Suppressor macrophage (primary cell): ENCODE measurements at regions not wholly inside any gene's neighbourhood (a gene's known extent, or its start where the extent isn't known, plus 50 kb on each side); places are given as distances from the start of the nearest gene placed in this dataset.

Experiments
- DNase-seq, 4 experiments: peaks; one replicate each; pipeline ENCODE4 v3.0.0-alpha.2; 2020 to 2022

DNA sequence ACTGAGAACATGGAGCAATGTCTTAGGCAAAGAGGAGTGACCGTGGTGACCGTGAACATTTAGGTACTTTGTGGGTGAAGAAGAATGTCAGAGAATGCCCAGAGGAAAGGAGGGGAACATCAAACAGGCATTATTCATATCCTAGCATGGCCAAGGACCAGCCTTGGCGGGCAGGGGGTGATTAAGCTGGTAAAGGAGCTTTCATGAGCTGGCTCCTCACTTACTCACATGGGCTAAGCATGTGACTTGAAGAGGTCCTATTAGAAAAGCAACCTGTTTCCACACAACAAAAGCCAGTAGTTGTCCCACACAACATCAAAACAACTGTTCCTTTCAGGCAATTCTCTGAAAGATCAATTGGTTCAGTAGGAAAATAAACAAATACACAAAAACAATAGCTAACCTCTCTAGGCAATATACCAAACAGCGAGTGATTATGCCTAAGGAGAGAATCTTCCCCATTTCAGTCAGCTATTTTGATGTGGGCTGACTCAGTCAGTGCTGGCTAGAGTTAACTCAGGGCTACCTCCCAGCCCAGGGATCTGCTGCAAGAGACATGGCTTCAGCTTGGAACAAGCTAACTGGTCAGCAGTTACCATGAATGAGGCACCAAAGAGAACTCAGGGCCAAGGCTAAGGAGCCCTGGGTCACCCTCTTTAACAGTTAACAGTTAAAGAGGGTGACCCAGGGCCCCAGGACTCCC lies 283.5 kb downstream of the ARHGAP12 start:
- peak; percentile 50 to 71 (median 68) for DNase-seq

DNA sequence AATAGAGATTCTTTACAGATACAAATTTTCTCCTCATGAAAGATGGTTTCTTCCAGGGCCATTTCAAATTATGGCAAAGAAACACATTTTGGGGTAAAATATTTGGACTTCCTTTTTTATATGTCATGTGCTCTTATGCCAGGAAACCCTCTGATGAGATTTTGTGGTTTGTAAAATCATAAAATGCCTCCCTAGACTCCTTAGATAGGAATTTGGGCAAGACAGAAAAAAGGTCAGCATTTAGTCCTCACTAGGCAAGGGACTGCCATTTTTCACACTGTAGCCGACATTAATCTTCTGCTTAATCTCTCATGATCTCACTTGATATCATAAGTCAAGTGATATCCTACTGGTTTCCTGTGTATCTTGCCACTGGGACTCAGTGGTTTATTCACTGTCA lies 286.4 kb downstream of the ARHGAP12 start:
- peak in 2 of 4 experiments; percentile 25 to 31 for DNase-seq

DNA sequence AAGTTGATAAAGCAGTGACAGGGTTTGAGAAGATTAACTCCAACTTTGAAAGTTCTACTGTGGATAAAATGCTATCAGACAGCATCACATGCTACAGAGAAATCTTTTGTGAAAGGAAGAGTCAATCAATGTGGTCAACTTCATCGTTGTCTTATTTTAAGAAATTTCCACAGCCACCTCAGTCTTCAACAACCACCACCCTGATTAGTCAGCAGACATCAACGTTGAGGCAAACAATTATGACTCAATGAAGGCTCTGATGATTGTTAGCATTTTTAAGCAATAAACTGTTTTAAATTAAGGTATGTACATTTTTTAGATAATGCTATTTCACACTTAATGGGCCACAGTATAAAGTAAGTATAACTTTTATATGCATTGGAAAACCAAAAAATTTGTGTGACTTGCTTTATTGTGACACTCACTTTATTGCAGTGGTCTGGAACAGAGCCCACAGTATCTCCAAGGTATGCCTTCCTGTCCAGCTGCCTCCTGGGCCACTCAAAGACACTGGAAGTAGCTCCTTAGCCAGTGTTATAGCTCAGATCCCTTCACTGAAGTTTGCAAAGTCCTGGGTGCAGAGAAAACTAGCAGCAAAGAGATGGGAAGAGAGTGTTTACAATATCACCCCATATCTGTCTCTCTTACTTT lies 293.1 kb downstream of the ARHGAP12 start:
- peak in 2 of 4 experiments; percentile 48 to 49 for DNase-seq

DNA sequence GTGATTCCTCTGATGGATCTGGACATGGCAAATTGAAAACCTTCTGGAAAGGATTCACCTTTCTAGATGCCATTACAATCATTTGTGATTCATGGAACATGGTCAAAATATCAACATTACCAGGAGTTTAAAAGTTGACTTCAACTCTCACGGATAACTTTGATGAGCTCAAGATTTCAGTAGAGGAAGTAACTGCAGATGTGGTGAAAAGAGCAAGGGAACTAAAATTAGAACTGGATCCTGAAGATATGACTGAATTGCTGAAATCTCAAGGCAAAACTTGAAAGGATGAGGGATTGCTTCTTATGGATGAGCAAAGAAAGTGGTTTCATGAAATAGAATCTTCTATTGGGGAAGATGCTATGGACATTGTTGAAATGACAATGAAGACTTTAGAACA lies 293.6 kb downstream of the ARHGAP12 start:
- DNase-seq, result peak in 2 of 4 experiments; percentile 57 to 59

DNA sequence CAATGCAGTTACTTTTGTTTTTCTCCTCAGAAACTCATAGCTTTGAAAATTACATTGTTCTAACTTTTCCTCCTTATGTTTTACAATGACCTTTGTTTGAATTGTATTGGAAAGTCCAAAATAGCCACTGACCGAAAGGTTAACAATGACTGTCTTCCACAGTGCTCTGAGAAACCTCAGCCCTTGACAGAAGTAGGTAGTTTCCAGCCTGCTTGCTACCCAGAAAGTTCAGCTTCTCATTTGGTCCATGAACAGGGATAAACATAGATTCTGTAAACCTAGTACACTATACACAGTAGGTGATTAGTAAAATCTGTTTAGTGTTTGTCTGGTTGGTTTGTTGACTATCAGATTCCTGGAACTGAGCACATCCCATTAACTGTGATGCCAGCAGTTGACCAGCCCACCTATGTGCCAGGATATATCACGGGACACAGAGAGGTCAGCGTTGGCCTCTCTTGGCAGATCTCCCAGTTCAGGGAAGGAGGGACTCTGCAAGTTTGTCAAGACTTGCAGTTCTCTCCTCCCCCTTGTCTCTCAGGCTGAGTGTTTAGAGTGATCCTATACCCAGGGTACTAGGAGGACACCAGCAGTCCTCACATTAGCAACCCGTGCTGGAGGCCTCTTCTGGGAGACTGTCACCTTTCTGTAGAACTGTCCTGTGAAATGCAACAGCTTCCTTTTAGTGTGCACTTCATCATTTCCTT lies 297.6 kb downstream of the ARHGAP12 start:
- DNase-seq, result no peak

DNA sequence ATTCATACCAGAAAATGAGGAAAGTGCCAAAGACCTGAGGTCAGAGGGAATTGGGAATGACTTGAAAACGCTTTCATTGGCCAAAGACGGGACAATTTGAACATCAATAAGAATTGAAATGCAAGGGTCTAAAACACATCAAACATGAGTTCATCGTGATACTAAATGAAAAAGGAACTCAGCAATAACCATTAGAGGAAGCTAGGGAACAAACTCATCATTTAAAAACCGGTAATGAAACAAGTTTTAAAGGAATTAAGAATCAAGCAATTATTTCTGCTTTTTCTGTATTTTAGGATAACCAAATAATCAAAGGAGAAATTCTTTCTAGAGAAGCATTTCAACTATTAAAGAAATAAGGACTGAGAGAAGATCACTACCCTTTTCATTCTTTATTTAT lies 303.1 kb downstream of the ARHGAP12 start:
- DNase-seq, result peak in 2 of 4 experiments; percentile 58 to 75

DNA sequence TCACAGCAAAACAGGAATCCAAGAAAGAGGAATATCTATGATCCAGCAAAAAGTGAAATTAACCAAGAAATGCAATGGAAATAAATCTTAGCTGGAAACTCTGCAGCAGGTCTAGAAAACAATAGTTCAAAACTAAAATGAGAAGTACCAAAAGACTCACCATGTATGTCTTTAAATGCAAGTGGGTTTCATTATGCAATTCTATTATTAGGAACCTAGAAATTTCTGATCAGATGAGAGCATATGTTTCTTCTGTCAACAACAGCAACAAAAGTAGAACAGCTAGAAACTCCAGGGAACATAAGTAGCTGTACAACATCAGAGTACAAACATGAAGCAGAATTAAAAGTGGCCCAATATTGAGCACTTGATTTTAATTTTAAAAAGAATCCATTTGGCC lies 304.0 kb downstream of the ARHGAP12 start:
- DNase-seq, result peak in 2 of 4 experiments; percentile 46 to 66

DNA sequence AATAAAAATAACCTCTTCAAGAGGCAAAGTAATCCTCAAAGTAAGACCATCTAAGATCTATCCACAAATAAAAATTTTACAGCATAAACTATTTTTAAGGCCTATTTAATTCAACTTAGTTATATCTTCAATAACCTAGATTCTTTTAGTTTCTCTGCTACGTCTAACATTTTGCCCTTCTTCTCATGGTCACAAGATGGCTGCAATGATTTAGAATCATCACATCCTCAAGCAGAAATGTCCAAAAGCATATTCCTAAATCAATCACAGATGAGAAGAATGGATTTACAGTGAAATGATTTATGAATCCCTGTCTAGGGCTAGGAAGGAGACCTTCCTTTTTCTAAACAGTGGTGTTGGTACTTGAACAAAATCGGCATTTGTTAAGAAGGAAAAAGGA lies 304.7 kb downstream of the ARHGAP12 start:
- DNase-seq, result no peak

DNA sequence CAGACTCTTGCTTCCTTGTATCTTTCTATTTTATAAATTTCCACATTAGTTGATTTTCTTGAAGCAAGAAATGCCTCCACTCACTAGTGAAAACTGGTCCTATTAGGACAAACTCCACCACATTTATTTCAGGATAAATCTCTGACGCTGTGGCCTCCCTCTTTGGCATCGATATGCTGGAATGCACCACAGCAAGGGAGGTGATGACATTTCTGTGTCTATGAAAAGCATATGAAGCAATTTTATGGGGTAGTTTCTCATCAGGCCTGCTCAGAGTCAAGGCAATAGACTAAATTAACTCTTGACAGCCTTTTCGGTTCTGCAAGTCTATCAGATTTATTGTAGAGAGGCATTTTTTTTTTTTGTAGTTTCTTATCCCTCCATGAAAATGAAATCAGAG lies 304.4 kb downstream of the ZEB1 start:
- peak in 2 of 4 experiments; percentile 31 to 40 for DNase-seq

DNA sequence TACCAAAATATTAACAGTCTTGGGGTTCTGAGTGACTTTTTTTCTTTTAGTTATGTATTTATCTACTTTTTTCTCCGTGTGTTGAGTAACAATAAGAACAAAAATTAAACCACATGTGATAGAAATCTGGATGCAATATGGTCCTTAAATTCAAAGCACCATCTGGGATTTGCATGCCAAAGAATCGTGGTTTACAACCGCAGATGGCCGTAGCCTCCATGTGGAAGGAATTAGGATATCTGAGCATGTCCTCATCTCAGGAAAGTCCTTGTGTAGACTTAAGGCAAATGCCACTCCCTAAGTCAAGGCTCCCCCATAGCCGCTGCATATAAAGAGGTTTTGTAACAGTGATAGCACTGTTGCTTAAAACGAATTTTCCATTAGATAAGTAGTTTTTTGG lies 304.0 kb downstream of the ZEB1 start:
- DNase-seq, result no peak

DNA sequence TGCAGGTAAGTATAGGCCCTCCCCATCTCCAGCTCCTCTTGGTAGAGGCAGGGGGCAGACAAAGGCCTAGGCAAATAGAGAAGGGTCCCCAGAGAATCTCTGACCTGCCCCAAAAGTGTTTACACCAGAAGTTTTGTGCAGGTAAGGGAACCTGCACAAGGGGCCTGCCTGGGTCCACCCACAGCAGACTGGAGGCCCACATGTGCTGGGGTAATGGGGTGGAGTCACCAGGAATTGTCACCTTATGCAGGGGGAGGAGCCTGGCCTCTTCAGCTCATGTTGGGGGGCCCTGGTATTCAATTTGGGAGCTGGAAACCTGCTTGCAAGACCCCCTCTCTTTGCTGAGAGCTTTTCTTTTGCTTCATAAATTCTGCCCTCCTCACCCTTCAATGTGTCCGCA lies 302.7 kb downstream of the ZEB1 start:
- no peak for DNase-seq

DNA sequence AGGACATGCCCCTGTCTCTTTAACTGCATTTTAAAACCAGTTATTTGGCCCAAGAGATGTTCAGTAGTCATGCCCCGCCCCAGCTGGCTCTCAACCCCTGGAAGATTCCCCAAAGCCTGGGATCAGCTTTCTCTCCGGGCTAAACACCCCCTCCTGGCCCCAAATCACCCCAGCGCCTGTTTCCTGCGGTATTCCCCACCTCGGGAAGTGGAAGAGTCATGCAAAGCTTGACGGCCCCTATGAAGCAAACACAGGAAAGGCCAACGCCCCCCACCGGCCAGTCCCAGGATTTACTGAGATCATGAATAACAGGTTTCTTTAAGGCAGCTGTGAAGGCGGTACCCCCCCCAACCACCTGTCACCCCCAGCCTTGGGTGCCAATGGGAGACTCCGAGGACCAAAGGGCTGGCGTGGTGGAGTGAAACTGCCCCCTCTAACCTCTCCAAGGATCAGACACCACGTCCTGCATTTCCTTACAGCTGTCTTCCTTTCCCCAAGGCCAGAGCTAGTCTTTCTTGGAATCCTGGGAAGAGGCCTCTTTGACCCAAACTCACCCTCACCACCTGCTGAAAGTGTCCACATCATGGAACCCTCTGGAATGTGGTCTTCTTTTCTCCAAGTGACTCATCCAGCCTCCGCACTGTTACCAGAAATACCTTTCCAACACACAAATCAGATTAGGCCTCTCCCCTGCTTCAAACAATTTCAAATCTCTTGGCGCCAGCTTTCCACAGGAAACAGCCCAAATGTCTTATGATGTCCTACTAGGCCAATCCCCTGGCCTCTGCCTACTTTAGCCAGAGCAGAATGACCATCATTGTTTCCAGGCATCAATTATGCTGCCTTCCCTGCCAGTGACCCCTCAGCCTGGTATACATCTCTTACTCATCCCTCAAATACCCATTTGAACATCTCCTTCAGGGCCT lies 301.5 kb downstream of the ZEB1 start:
- DNase-seq, result peak in 1 of 4 experiments; percentile 39

DNA sequence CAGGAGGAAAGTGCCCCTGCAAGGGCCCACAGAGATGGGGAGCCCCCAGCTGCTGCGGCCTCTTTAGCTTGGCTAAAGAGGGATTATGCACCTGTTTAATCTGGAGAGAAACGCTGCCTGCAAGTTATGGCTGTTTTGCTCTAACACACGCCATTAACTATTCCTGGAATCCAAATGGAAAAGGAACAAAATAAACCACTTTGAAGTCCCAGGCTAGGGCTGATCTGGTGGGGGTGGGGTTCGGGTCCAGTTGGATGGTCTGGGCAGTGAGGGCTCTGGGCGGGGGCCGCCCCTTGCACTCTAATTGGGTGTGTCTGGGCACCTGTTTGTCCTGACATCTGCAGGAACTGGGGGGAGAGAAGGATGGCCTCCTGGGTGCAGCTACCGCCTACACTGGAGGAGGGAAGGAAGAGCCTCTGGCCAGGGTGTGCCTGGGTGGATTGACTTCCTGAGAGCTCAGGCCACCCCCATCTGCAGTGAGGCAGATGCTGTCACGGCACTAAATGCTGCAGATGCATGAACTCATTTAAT lies 300.6 kb downstream of the ZEB1 start:
- DNase-seq, result peak; percentile 52 to 78 (median 69)

DNA sequence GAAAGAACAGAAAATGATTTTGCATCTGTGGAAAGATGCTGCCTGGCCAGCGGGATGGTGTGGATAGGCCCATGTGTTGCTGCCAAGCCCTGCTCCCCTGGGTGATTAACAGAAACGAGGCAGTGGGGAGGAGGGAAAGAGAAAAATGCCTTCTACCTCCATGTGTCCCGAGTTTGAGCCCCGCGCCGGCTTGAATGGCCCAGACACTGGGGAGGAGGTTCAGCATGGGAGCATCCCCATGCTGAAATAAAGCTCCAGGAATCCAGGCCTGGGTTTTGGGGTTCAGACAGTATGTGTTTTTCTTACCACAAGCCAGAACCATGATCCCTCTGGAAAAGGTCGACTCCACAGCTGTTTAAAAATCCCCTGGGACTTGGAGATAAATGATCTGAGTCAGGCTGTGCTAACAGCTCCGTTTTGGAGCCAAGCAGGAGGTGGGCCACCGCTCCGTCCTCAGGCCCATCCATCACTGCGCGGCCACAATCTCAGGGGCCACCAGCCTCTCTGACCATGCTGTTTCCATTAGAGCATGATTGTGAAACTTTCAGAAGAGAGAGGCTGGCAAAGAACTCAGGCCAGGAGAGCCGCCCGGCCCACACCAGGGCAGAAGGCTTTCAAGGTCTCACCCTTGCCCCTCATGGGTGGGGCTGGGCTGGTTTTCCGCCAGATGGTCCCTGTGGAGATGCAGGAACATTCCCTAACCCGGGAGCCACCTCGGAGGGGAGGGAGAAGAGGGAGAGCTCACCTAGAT lies 299.7 kb downstream of the ZEB1 start:
- no peak for DNase-seq

DNA sequence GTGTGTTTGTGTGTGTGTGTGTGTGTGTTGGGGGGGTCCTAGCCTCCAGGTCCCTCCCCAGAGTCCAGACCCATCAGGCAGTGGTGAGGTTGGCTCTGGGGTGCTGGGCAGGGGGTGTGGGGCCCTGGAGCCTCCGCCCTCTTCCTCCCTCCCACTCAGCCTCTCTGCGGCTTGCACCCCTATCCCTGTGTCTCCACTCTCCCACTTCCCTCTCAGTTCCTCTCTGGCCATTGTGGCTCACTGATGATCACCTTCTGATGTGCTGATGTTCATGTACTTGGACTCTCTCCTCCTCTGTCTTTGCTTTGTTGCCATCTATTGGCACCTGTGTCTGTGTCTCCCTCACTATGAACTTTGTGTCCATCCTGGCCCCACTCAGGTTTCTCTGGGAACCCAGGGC lies 298.7 kb downstream of the ZEB1 start:
- DNase-seq, result peak in 3 of 4 experiments; percentile 50 to 56 (median 52)

DNA sequence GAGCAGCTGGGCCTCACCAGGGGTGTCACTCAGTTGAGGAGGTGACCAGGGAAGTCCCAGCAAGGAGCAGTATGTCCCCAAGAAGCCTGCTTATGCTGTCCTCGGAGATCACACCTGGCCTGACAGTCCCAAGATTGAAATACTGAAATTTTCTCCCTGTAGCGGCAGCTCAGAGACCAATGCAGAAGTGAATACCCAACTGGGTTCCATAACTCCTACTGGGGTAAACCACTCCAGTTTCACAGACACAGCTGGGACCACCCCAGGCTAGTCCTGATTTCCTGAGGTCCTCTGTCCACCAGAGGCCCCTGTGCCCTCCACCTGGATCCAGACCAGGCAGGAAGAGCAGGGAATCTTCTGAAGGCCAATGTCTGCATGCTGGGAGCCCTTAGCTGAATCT lies 298.1 kb downstream of the ZEB1 start:
- no peak for DNase-seq

DNA sequence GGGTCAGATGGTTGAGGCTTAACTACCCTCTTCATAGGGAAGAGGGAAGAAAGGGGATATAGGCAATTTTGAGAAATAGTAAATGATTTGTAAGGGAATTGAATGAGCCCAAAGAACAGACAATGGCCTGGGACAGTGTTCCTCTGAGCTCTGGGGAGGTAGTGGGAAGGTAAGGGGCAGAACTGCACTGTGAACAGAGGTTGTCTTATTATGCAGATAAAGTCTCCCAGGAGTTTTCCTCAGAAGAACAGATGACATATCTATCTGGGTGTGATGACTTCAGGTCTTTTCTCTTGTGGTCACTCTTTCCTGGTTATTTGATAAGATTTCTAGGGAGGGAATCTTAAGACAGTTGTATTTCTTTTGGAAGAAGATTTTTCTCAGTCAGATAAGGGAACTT lies 296.1 kb downstream of the ZEB1 start:
- no peak for DNase-seq

DNA sequence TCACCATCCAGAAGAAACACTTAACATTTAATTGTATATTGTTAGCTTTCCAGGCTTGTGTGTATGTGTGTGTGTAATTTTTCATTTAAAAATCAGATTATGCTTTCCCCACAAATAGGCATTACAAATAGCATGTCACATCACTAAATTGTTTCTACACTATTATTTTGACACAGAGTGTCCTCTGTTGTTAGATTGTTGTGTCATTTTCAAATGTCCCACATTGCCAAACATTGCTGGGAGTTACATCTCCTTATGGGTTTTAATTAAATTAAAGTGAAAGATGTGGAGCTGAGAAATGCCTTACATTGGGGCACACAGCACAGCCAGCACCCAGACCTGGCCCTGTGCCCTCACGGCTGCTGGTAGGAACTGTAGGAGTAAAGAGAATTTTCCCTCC lies 295.6 kb downstream of the ZEB1 start:
- DNase-seq, result no peak

DNA sequence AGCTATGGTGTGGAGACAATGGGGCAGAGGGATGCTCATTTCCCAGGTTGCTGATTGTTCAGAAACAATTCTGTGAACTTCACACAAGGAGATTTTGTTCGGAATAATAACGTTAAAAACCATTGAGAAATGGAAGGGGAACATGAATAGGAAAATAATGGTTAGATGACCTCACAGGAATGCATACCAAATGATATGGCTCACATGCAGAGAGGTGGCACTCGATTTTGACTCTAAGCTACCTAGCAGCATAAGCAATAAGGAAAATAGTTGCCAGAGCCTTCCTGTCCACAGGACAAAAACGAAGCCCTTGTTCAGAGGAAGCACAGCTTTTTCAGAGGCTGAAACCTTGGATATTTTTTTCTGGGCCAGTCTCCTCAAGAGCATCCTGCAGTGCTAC lies 293.1 kb downstream of the ZEB1 start:
- DNase-seq, result no peak

DNA sequence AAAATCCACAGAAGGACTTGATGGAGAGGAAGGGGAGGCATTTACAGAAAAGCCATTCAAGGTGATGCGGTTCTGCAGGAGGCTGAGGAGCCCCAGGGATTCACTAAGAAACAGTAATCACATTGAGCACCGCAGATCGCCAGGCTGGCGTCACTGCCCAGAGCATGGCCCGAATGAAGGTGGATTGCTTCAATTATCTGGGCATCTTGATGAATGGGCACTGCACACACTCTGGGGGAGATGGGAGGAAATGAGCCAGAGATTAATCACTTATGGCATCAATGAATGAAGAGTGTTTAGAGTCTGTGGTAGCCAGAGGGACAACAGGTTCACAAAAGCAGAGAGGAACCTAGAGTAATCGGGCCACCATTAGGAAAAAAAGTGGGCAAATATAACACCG lies 292.1 kb downstream of the ZEB1 start:
- DNase-seq, result no peak

DNA sequence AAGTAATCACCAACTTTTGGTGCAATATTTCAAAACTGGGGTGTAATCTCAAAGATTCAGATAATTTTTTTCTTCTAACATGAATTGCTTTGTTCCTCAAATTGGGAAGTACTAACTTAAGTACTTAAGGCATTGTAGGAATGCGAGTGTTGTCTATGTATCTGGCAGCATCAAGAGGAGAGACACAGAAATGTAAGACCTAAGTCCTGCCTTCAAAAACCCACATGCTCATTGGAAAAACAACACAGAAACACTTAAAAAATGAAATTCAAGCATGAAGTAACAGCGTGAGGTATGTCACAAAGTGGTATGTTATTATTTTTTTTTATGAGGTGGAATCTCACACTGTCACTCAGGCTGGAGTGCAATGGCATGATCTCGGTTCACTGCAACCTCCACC lies 288.5 kb downstream of the ZEB1 start:
- DNase-seq, result no peak

DNA sequence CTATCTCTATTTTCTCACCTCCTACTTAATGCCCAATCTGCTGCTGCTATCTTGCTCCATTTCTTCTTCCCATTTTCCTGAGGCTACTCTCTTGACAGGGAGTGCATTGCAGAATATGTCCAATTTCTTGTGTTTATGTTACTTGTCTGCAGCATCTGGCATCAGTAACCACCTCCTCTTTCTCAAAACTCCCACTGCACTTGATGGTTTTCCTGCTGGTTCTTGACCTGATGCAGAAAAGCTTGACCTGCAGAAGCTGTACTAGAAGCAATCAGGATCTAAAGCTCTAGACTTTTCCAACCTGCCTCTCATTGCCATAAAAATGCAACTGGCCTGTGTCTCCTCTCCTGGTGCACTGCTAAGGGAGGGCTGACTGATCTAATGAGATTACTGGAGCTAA lies 287.8 kb downstream of the ZEB1 start:
- DNase-seq, result no peak
